ENCODE measurements at regions not wholly inside any gene's neighbourhood (a gene's known extent, or its start where the extent isn't known, plus 50 kb on each side); places are given as distances from the start of the nearest gene placed in this dataset.

- H3K9me3 Mint-ChIP-seq = peaks cover 4% of the 10 kb centered on the region
- H3K27ac Mint-ChIP-seq = no peak overlapping the region
- H3K36me3 Mint-ChIP-seq = no peaks in the 10 kb centered on the region
- no peaks in the 10 kb centered on the region for H3K27me3 Mint-ChIP-seq (ENCODE audit: low read depth)
- TF ChIP-seq, protein P1, sequence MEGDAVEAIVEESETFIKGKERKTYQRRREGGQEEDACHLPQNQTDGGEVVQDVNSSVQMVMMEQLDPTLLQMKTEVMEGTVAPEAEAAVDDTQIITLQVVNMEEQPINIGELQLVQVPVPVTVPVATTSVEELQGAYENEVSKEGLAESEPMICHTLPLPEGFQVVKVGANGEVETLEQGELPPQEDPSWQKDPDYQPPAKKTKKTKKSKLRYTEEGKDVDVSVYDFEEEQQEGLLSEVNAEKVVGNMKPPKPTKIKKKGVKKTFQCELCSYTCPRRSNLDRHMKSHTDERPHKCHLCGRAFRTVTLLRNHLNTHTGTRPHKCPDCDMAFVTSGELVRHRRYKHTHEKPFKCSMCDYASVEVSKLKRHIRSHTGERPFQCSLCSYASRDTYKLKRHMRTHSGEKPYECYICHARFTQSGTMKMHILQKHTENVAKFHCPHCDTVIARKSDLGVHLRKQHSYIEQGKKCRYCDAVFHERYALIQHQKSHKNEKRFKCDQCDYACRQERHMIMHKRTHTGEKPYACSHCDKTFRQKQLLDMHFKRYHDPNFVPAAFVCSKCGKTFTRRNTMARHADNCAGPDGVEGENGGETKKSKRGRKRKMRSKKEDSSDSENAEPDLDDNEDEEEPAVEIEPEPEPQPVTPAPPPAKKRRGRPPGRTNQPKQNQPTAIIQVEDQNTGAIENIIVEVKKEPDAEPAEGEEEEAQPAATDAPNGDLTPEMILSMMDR (IDR thresholded peaks at IDR 0.05; ENCODE audit: unreplicated experiment) = no peak
- H3K4me3 Mint-ChIP-seq = no peak overlapping the region
- DNase-seq (ENCODE audit: low spot score in 2 of 2, unreplicated experiment in 2 of 2) = no peak
- H3K4me1 Mint-ChIP-seq = no peaks in the 10 kb centered on the region
Observed at GRCh38 chr4:103451341-103451740, 253.2 kb upstream of the CENPE start.

GRCh38 chr4:103450693-103451092 lies 252.6 kb upstream of the CENPE start:
- H3K27ac Mint-ChIP-seq = no peak overlapping the region
- no peaks in the 10 kb centered on the region for H3K9me3 Mint-ChIP-seq
- no peak overlapping the region for H3K4me3 Mint-ChIP-seq
- no peaks in the 10 kb centered on the region for H3K36me3 Mint-ChIP-seq
- no peaks in the 10 kb centered on the region for H3K27me3 Mint-ChIP-seq (ENCODE audit: low read depth)
- DNase-seq (ENCODE audit: low spot score in 2 of 2, unreplicated experiment in 2 of 2) = no peak
- TF ChIP-seq, protein P1 (IDR thresholded peaks at IDR 0.05; ENCODE audit: unreplicated experiment) = no peak
- H3K4me1 Mint-ChIP-seq = no peaks in the 10 kb centered on the region

GRCh38 chr4:103449296-103450023 lies 251.3 kb upstream of the CENPE start:
- Mint-ChIP-seq H3K4me3 (no peak overlapping the region), H3K4me1 (no peaks in the 10 kb centered on the region), H3K27ac (no peak overlapping the region), H3K36me3 (no peaks in the 10 kb centered on the region), H3K27me3 (ENCODE audit: low read depth) (no peaks in the 10 kb centered on the region), H3K9me3 (no peaks in the 10 kb centered on the region)
- DNase-seq (ENCODE audit: low spot score in 2 of 2, unreplicated experiment in 2 of 2) = no peak
- TF ChIP-seq, protein P1 (IDR thresholded peaks at IDR 0.05; ENCODE audit: unreplicated experiment) = no peak

DNA sequence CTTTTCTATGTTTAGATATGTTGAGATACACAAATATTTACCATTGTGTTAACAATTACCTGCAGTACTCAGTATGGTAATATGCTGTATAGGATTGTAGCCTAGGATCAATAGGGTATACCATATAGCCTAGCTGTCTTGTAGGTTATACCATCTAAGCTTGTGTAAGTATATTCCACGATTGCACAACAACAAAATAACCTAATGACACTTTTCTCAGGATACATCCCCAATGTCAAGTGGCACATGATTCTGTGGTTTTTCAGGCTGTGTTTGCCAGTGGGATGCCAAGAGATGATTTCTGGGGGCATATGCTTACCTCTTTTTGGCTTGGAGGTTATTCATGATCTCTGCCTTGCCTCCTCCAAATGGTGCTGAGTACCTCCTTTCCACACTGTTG lies 247.2 kb upstream of the CENPE start:
- H3K36me3 Mint-ChIP-seq = no peaks in the 10 kb centered on the region
- TF ChIP-seq, protein P1 (IDR thresholded peaks at IDR 0.05; ENCODE audit: unreplicated experiment) = no peak
- no peak overlapping the region for H3K4me3 Mint-ChIP-seq
- no peak for DNase-seq (ENCODE audit: low spot score in 2 of 2, unreplicated experiment in 2 of 2)
- no peaks in the 10 kb centered on the region for H3K4me1 Mint-ChIP-seq
- no peaks in the 10 kb centered on the region for H3K27me3 Mint-ChIP-seq (ENCODE audit: low read depth)
- no peak overlapping the region for H3K27ac Mint-ChIP-seq
- no peaks in the 10 kb centered on the region for H3K9me3 Mint-ChIP-seq

GRCh38 chr4:103443324-103443723 lies 245.2 kb upstream of the CENPE start:
- H3K4me1 Mint-ChIP-seq = no peaks in the 10 kb centered on the region
- no peaks in the 10 kb centered on the region for H3K36me3 Mint-ChIP-seq
- H3K9me3 Mint-ChIP-seq = no peaks in the 10 kb centered on the region
- no peak overlapping the region for H3K4me3 Mint-ChIP-seq
- H3K27ac Mint-ChIP-seq = no peak overlapping the region
- TF ChIP-seq, protein P1 (IDR thresholded peaks at IDR 0.05; ENCODE audit: unreplicated experiment) = no peak
- no peaks in the 10 kb centered on the region for H3K27me3 Mint-ChIP-seq (ENCODE audit: low read depth)
- no peak for DNase-seq (ENCODE audit: low spot score in 2 of 2, unreplicated experiment in 2 of 2)

Data from mesothelial cell of epicardium (in vitro differentiated cells).